HEK293T (cell line): ENCODE measurements at regions not wholly inside any gene's neighbourhood (a gene's known extent, or its start where the extent isn't known, plus 50 kb on each side); places are given as distances from the start of the nearest gene placed in this dataset.

ENCODE experiments used
- ARNT ChIP-seq: fragments of 450-650 bp; IDR thresholded peaks from 2 replicates; pipeline ENCODE4 v1.6.1; 2017; ENCODE audit warnings: mild to moderate bottlenecking
- BHLHE40 ChIP-seq: fragments of 450-650 bp; IDR thresholded peaks from 2 replicates; pipeline ENCODE4 v1.6.1; 2016; ENCODE audit warnings: mild to moderate bottlenecking, moderate library complexity, borderline replicate concordance
- ELF4 ChIP-seq: fragments of 450-650 bp; IDR thresholded peaks from 2 replicates; pipeline ENCODE4 v1.6.1; 2017; ENCODE audit warnings: antibody characterized with exemption
- FOXA1 ChIP-seq: fragments of 450-650 bp; IDR thresholded peaks from 2 replicates; pipeline ENCODE4 v1.6.1; 2016; ENCODE audit warnings: mild to moderate bottlenecking
- FOXK2 ChIP-seq: fragments of 450-650 bp; IDR thresholded peaks from 2 replicates; pipeline ENCODE4 v1.6.1; 2016; ENCODE audit warnings: mild to moderate bottlenecking
- FOXM1 ChIP-seq: fragments of 450-650 bp; IDR thresholded peaks from 2 replicates; pipeline ENCODE4 v1.6.1; 2017; ENCODE audit warnings: mild to moderate bottlenecking, borderline replicate concordance
- HDGF ChIP-seq: fragments of 450-650 bp; IDR thresholded peaks from 2 replicates; pipeline ENCODE4 v1.6.1; 2017; ENCODE audit warnings: antibody characterized with exemption, borderline replicate concordance
- NFRKB ChIP-seq: fragments of 450-650 bp; IDR thresholded peaks from 2 replicates; pipeline ENCODE4 v1.6.1; 2016; ENCODE audit warnings: mild to moderate bottlenecking, moderate library complexity
- PKNOX1 ChIP-seq: fragments of 450-650 bp; IDR thresholded peaks from 2 replicates; pipeline ENCODE4 v1.6.1; 2016
- SP1 ChIP-seq: fragments of 450-650 bp; IDR thresholded peaks from 2 replicates; pipeline ENCODE4 v1.6.1; 2017
- SUZ12 ChIP-seq: fragments of 450-650 bp; IDR thresholded peaks from 2 replicates; pipeline ENCODE4 v1.6.1; 2016; ENCODE audit warnings: mild to moderate bottlenecking

GRCh38 chr9:81193362-81194339 is 495.7 kb downstream of the TLE1 start:
- TF ChIP-seq ARNT (no peak), FOXK2 (no peak), SUZ12 (no peak), PKNOX1 (no peak), SP1 (no peak), BHLHE40 (no peak), FOXM1 (no peak), FOXA1 (no peak), NFRKB (no peak), HDGF (no peak), ELF4 (no peak)
